ENCODE measurements at regions not wholly inside any gene's neighbourhood (a gene's known extent, or its start where the extent isn't known, plus 50 kb on each side); places are given as distances from the start of the nearest gene placed in this dataset.

DNA sequence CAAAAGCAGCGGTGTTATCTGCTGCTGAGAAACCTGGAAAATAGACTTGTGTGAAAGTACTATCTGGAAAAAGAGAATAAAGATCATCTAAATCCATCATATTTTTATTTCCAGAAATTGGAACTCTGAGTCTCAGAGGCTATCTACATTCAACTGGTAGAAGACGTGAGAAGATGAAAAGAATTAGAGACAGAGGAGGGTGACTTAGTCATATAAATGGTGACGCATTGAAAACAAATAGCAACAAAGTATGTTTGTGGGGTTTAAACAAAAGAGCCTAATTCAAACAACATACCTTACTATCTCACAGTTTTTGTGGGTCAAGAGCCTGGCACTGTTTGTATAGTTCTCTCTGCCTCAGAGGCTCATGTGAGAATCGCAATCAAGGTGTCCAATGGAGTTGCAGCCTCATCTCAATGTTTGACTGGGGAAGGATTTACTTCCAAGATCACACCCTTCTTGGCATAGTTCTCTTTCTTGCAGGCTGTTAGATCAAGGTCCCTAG, 757.1 kb upstream of the SLC35B3 start:
- intact Hi-C loops (cut with DNase I): no loop called here
- no peaks in the 10 kb centered on the region for H3K4me1 ChIP-seq
- DNase-seq (no peak), ATAC-seq (no peak)
- H3K4me3 ChIP-seq: no peak overlapping the region
- H3K27ac ChIP-seq: no peak overlapping the region
- no peak for TF ChIP-seq CTCF (IDR thresholded peaks at IDR 0.05)
- H3K27me3 ChIP-seq: no peaks in the 10 kb centered on the region
- WGBS, 2 donors: 89% methylated on average over 4 of the region's 4 CpGs
- no peaks in the 10 kb centered on the region for H3K36me3 ChIP-seq
- peaks cover 0 to 2% (median 0%) of the 10 kb centered on the region in 11 donors for H3K9me3 ChIP-seq

GRCh38 chr6:9186148-9186547, 750.8 kb upstream of the SLC35B3 start:
- DNase-seq (no peak), ATAC-seq (no peak)
- no peaks in the 10 kb centered on the region for H3K4me1 ChIP-seq
- no peak overlapping the region for H3K27ac ChIP-seq
- no peaks in the 10 kb centered on the region for H3K27me3 ChIP-seq
- H3K36me3 ChIP-seq: no peaks in the 10 kb centered on the region
- no peak for TF ChIP-seq CTCF (IDR thresholded peaks at IDR 0.05)
- intact Hi-C loops (cut with DNase I): no loop called here
- peaks cover 0 to 3% (median 0%) of the 10 kb centered on the region in 11 donors for H3K9me3 ChIP-seq
- no peak overlapping the region for H3K4me3 ChIP-seq

GRCh38 chr6:9178071-9178470, 742.7 kb upstream of the SLC35B3 start:
- Histone ChIP-seq H3K27ac (no peak overlapping the region), H3K4me1 (no peaks in the 10 kb centered on the region), H3K4me3 (no peak overlapping the region), H3K9me3 (peaks cover 0 to 5% (median 0%) of the 10 kb centered on the region in 11 donors), H3K36me3 (no peaks in the 10 kb centered on the region), H3K27me3 (no peaks in the 10 kb centered on the region)
- WGBS, 2 donors: 76 to 82% methylated on average over 2 of the region's 2 CpGs
- DNase-seq: no peak
- intact Hi-C loops (cut with DNase I): no loop called here
- ATAC-seq: no peak
- no peak for TF ChIP-seq CTCF (IDR thresholded peaks at IDR 0.05)

GRCh38 chr6:9173229-9173628, 737.9 kb upstream of the SLC35B3 start:
- no peaks in the 10 kb centered on the region for H3K36me3 ChIP-seq
- ATAC-seq: no peak
- H3K4me1 ChIP-seq: no peaks in the 10 kb centered on the region
- intact Hi-C loops (cut with DNase I): no loop called here
- peaks cover 0 to 3% (median 0%) of the 10 kb centered on the region in 11 donors for H3K9me3 ChIP-seq
- DNase-seq: no peak
- no peak overlapping the region for H3K4me3 ChIP-seq
- no peak for TF ChIP-seq CTCF (IDR thresholded peaks at IDR 0.05)
- no peaks in the 10 kb centered on the region for H3K27me3 ChIP-seq
- WGBS, 2 donors: 67% methylated on average over 7 of the region's 7 CpGs
- no peak overlapping the region for H3K27ac ChIP-seq
